A549 (cell line): ENCODE measurements at regions not wholly inside any gene's neighbourhood (a gene's known extent, or its start where the extent isn't known, plus 50 kb on each side); places are given as distances from the start of the nearest gene placed in this dataset.

Experiments
- ATAC-seq, 2 experiments: fragments of 200-7000 bp in 1 of 2; fragments of >200 bp in 1 of 2; cut with Nextera tagmentation in 1 of 2; cut with Tn5 transposase in 1 of 2; 3 replicates each; pipeline versions ENCODE4 v1.8.0 to v1.9.1; 2018 to 2020; ENCODE audit warnings: mild to moderate bottlenecking in 1 of 2, moderate library complexity in 1 of 2
- CTCF ChIA-PET: fragments of 300-600 bp; sonication (Branson Sonifier 250); formaldehyde crosslinking; extraction: SDS; loops from one replicate; lab custom pipeline; 2021; ENCODE audit warnings: antibody characterized with exemption, inconsistent platforms; lab: Yijun Ruan, JAX
- POLR2A ChIA-PET: fragments of 350-600 bp; formaldehyde crosslinking; extraction: SDS; loops from one replicate; lab custom pipeline; 2021; ENCODE audit warnings: antibody characterized with exemption, inconsistent platforms; lab: Yijun Ruan, JAX
- DNase-seq, 2 experiments: peaks; one replicate each; pipeline versions ENCODE4 v3.0.0 to v3.0.0-alpha.2; 2011 to 2016; ENCODE audit warnings: low read depth in 1 of 2, low spot score in 1 of 2
- FAIRE-seq: peaks from 2 replicates; lab custom pipeline; 2011; peaks lifted over from hg19 to GRCh38; lab: Jason Lieb, UNC
- H3K27ac ChIP-seq, 2 experiments: fragments of >200 bp; sonication (Bioruptor Twin); formaldehyde crosslinking; 3 replicates each; pipeline ENCODE4 v1.5.1; 2016 to 2017
- H3K4me1 ChIP-seq: fragments of >200 bp; sonication (Bioruptor Twin); formaldehyde crosslinking; 3 replicates; pipeline ENCODE4 v1.6.1; 2016
- H3K4me2 ChIP-seq: fragments of >200 bp; sonication (Bioruptor Twin); formaldehyde crosslinking; 3 replicates; pipeline ENCODE4 v1.6.1; 2016
- H3K4me3 ChIP-seq: fragments of >200 bp; sonication (Bioruptor Twin); formaldehyde crosslinking; 3 replicates; pipeline ENCODE4 v1.5.1; 2016
- H3K9me3 ChIP-seq: fragments of >200 bp; sonication (Bioruptor Twin); formaldehyde crosslinking; 3 replicates; pipeline ENCODE4 v1.6.1; 2016
- CBX8 ChIP-seq: fragments of 200-600 bp; sonication (generic); IDR thresholded peaks from 2 replicates; pipeline ENCODE4 v1.6.1; 2016
- CHD4 ChIP-seq: fragments of 200-600 bp; sonication (generic); IDR thresholded peaks from 2 replicates; pipeline ENCODE4 v1.6.1; 2016; ENCODE audit warnings: antibody characterized with exemption, mild to moderate bottlenecking, borderline replicate concordance
- ESRRA ChIP-seq: fragments of 150-350 bp; IDR thresholded peaks from 2 replicates; pipeline ENCODE4 v1.6.1; 2014; ENCODE audit warnings: mild to moderate bottlenecking, low read length, borderline replicate concordance
- FOXS1 ChIP-seq: fragments of 250-450 bp; sonication (Bioruptor Pico); IDR thresholded peaks from 2 replicates; pipeline ENCODE4 v1.5.0; 2020; ENCODE audit warnings: mild to moderate bottlenecking, moderate library complexity
- HDAC2 ChIP-seq: fragments of 200-600 bp; sonication (generic); IDR thresholded peaks from 2 replicates; pipeline ENCODE4 v1.6.1; 2016
- HMGXB4 ChIP-seq: fragments of 250-450 bp; sonication (Bioruptor Pico); IDR thresholded peaks from 2 replicates; pipeline ENCODE4 v1.5.0; 2021; ENCODE audit warnings: mild to moderate bottlenecking, moderate library complexity, borderline replicate concordance
- HOXA7 ChIP-seq: fragments of 250-450 bp; sonication (Bioruptor Pico); IDR thresholded peaks from 2 replicates; pipeline ENCODE4 v1.5.0; 2020; ENCODE audit warnings: mild to moderate bottlenecking, moderate library complexity
- JUNB ChIP-seq: fragments of >200 bp; sonication (Bioruptor Twin); formaldehyde crosslinking; IDR thresholded peaks from 2 replicates; pipeline ENCODE4 v1.6.1; 2016
- KDM1A ChIP-seq: fragments of 200-600 bp; sonication (generic); IDR thresholded peaks from 2 replicates; pipeline ENCODE4 v1.6.1; 2016; ENCODE audit warnings: low read depth, mild to moderate bottlenecking
- MAX ChIP-seq: IDR thresholded peaks from 2 replicates; pipeline ENCODE4 v1.6.1; 2012
- MYC ChIP-seq: IDR thresholded peaks from 2 replicates; pipeline ENCODE4 v1.6.1; 2012; ENCODE audit warnings: mild to moderate bottlenecking, inconsistent platforms, low read length, improper control_type of control experiment, borderline replicate concordance
- NPAS2 ChIP-seq: fragments of 250-450 bp; sonication (Bioruptor Pico); IDR thresholded peaks from 2 replicates; pipeline ENCODE4 v1.8.0; 2022; ENCODE audit warnings: mild to moderate bottlenecking, moderate library complexity, borderline replicate concordance
- NR3C1 ChIP-seq: fragments of >200 bp; sonication (Bioruptor Twin); formaldehyde crosslinking; IDR thresholded peaks from 3 replicates; pipeline ENCODE4 v1.6.1; 2017
- PHF8 ChIP-seq: fragments of 200-600 bp; sonication (generic); IDR thresholded peaks from 2 replicates; pipeline ENCODE4 v1.6.1; 2016; ENCODE audit warnings: low read depth, mild to moderate bottlenecking, antibody characterized with exemption, moderate library complexity, borderline replicate concordance
- POLR2AphosphoS2 ChIP-seq: conservative IDR thresholded peaks from 2 replicates; pipeline ENCODE4 v1.6.1; 2012; ENCODE audit warnings: low read length, improper control_type of control experiment, inconsistent platforms
- RCOR1 ChIP-seq: fragments of 150-350 bp; IDR thresholded peaks from 2 replicates; pipeline ENCODE4 v1.6.1; 2014; ENCODE audit warnings: antibody characterized with exemption, low read length, low read depth
- REST ChIP-seq: fragments of 200-600 bp; sonication (generic); IDR thresholded peaks from 2 replicates; pipeline ENCODE4 v1.6.1; 2016; ENCODE audit warnings: antibody characterized with exemption, mild to moderate bottlenecking, moderate library complexity
- RFX5 ChIP-seq: fragments of 450-650 bp; IDR thresholded peaks from 2 replicates; pipeline ENCODE4 v1.7.1; 2014; ENCODE audit warnings: antibody characterized with exemption, mild to moderate bottlenecking, moderate library complexity
- SMC3 ChIP-seq: fragments of >200 bp; sonication (Bioruptor Twin); formaldehyde crosslinking; IDR thresholded peaks from 3 replicates; pipeline ENCODE4 v1.6.1; 2018; ENCODE audit warnings: inconsistent platforms
- ZC3H11A ChIP-seq: fragments of 450-650 bp; IDR thresholded peaks from 2 replicates; pipeline ENCODE4 v1.6.1; 2014; ENCODE audit warnings: antibody characterized with exemption, mild to moderate bottlenecking
- WGBS: methylation state at CpG from one replicate; pipeline ENCODE4 v1.1.6; 2017; ENCODE audit errors: missing lambda C conversion rate; 5-methylcytosine and 5-hydroxymethylcytosine counted together

- H3K4me1 ChIP-seq = peaks cover 17% of the 10 kb centered on the region
- H3K4me2 ChIP-seq = no peak overlapping the region
- 83% methylated on average over 8 of the region's 9 CpGs for WGBS
- POLR2A ChIA-PET = no interaction called here
- H3K9me3 ChIP-seq = no peaks in the 10 kb centered on the region
- no peak overlapping the region for H3K4me3 ChIP-seq
- TF ChIP-seq NR3C1 (no peak), FOXS1 (no peak), MAX (no peak), KDM1A (no peak), PHF8 (no peak), CBX8 (no peak)
- no peak for ATAC-seq
- no peak for DNase-seq
- CTCF ChIA-PET = interaction anchor here (0.8 to 2.5 kb wide), 4 partner anchors 50 to 91 kb away, joined by 3 to 6 read pairs (median 4); no protein-coding TSS in a partner anchor
- FAIRE-seq = no peak
- H3K27ac ChIP-seq = no peak overlapping the region
Measured at GRCh38 chr14:99325016-99325415, 53.0 kb upstream of the BCL11B start.

GRCh38 chr14:99324291-99324690, 52.3 kb upstream of the BCL11B start:
- CTCF ChIA-PET = interaction anchor here (1.6 to 2.5 kb wide), 2 partner anchors 70 to 91 kb away, joined by 5 to 6 read pairs; no protein-coding TSS in a partner anchor
- WGBS = 75% methylated on average over 8 of the region's 8 CpGs
- Histone ChIP-seq H3K27ac (no peak overlapping the region), H3K4me1 (peaks cover 22% of the 10 kb centered on the region), H3K4me3 (no peak overlapping the region), H3K4me2 (no peak overlapping the region), H3K9me3 (no peaks in the 10 kb centered on the region)
- TF ChIP-seq HDAC2 (no peak), MYC (no peak), RFX5 (no peak), CHD4 (no peak), HOXA7 (CRISPR knock-in tag) (no peak), POLR2AphosphoS2 (no peak), HMGXB4 (CRISPR knock-in tag) (no peak), SMC3 (no peak), ZC3H11A (no peak), ESRRA (no peak), NPAS2 (CRISPR knock-in tag) (no peak), KDM1A (no peak), REST (no peak), CBX8 (no peak), JUNB (no peak), RCOR1 (no peak)
- ATAC-seq (no peak), DNase-seq (no peak), FAIRE-seq (no peak)
- POLR2A ChIA-PET = no interaction called here
